ENCODE measurements at regions not wholly inside any gene's neighbourhood (a gene's known extent, or its start where the extent isn't known, plus 50 kb on each side); places are given as distances from the start of the nearest gene placed in this dataset.

DNA sequence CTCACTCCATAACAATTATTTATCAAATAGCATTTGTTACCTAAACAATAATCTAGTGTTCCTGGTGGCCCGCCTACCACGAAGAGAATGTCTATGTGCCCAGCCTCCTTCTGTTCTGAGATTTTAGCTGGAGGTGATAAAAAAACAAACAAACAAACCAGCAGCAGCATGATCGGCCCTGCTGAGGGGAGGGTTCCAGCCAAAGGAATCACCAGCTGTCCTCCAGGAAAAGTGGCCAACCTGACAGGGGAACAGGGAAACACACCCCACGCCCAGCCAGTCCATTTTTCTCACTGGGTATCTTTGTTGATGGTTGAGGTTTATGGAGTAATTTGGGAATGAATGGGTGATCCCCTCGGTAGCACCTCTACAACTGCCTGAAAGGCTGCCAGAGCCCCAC lies 203.0 kb upstream of the DYNLRB2 start:
- TF ChIP-seq, protein P1, sequence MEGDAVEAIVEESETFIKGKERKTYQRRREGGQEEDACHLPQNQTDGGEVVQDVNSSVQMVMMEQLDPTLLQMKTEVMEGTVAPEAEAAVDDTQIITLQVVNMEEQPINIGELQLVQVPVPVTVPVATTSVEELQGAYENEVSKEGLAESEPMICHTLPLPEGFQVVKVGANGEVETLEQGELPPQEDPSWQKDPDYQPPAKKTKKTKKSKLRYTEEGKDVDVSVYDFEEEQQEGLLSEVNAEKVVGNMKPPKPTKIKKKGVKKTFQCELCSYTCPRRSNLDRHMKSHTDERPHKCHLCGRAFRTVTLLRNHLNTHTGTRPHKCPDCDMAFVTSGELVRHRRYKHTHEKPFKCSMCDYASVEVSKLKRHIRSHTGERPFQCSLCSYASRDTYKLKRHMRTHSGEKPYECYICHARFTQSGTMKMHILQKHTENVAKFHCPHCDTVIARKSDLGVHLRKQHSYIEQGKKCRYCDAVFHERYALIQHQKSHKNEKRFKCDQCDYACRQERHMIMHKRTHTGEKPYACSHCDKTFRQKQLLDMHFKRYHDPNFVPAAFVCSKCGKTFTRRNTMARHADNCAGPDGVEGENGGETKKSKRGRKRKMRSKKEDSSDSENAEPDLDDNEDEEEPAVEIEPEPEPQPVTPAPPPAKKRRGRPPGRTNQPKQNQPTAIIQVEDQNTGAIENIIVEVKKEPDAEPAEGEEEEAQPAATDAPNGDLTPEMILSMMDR (IDR thresholded peaks at IDR 0.05) = no peak
- no peak for TF ChIP-seq POLR2A (IDR thresholded peaks at IDR 0.05)
